Effector memory CD8-positive, alpha-beta T cell (primary cell): ENCODE measurements at regions not wholly inside any gene's neighbourhood (a gene's known extent, or its start where the extent isn't known, plus 50 kb on each side); places are given as distances from the start of the nearest gene placed in this dataset.

Experiments used
- ATAC-seq: fragments of 150-1000 bp; cut with Tn5 transposase; replicated peaks from 2 replicates; pipeline ENCODE4 v1.10.0; 2021; ENCODE audit warnings: mild to moderate bottlenecking, moderate library complexity
- DNase-seq, 3 experiments: peaks; one replicate each; pipeline ENCODE4 v3.0.0; 2021
- H3K27ac Mint-ChIP-seq, 2 donors: one replicate each; pipeline ENCODE4 v1.8.0; 2022; ENCODE audit warnings: mild to moderate bottlenecking in 2 of 2, mixed read lengths in 2 of 2, moderate library complexity in 2 of 2
- H3K27me3 Mint-ChIP-seq, 2 donors: one replicate each; pipeline ENCODE4 v1.8.0; 2022; ENCODE audit warnings: mixed read lengths in 2 of 2
- H3K36me3 Mint-ChIP-seq: one replicate; pipeline ENCODE4 v1.8.0; 2022; ENCODE audit warnings: mild to moderate bottlenecking, moderate library complexity, mixed read lengths; ENCODE audit not compliant: insufficient read depth
- H3K4me1 Mint-ChIP-seq, 2 donors: one replicate each; pipeline ENCODE4 v1.8.0; 2022; ENCODE audit warnings: low read depth in 2 of 2, mixed read lengths in 2 of 2
- H3K4me3 Mint-ChIP-seq, 2 donors: one replicate each; pipeline ENCODE4 v1.8.0; 2022; ENCODE audit warnings: mild to moderate bottlenecking in 2 of 2, mixed read lengths in 2 of 2, moderate library complexity in 2 of 2
- H3K9me3 Mint-ChIP-seq, 2 donors: one replicate each; pipeline ENCODE4 v1.8.0; 2022; ENCODE audit warnings: mixed read lengths in 2 of 2

- Mint-ChIP-seq H3K36me3 (peaks cover 3% of the 10 kb centered on the region), H3K9me3 (peaks cover 0 to 10% of the 10 kb centered on the region in 2 donors), H3K4me3 (no peak overlapping the region), H3K4me1 (no peaks in the 10 kb centered on the region), H3K27ac (no peak overlapping the region), H3K27me3 (no peaks in the 10 kb centered on the region)
- no peak for ATAC-seq
- no peak for DNase-seq
These were observed 73.1 kb upstream of the KCNA4 start for GRCh38 chr11:30089921-30090320.

GRCh38 chr11:30091246-30091645 lies 74.4 kb upstream of the KCNA4 start:
- H3K9me3 Mint-ChIP-seq, result peaks cover 0 to 10% of the 10 kb centered on the region in 2 donors
- H3K27ac Mint-ChIP-seq, result no peak overlapping the region
- ATAC-seq (no peak), DNase-seq (no peak)
- no peaks in the 10 kb centered on the region for H3K4me1 Mint-ChIP-seq
- no peaks in the 10 kb centered on the region for H3K36me3 Mint-ChIP-seq
- no peaks in the 10 kb centered on the region for H3K27me3 Mint-ChIP-seq
- no peak overlapping the region for H3K4me3 Mint-ChIP-seq

- H3K4me1 Mint-ChIP-seq, result no peaks in the 10 kb centered on the region
- no peak overlapping the region for H3K4me3 Mint-ChIP-seq
- H3K36me3 Mint-ChIP-seq, result no peaks in the 10 kb centered on the region
- no peaks in the 10 kb centered on the region for H3K27me3 Mint-ChIP-seq
- DNase-seq (no peak), ATAC-seq (no peak)
- no peak overlapping the region for H3K27ac Mint-ChIP-seq
- H3K9me3 Mint-ChIP-seq, result peaks cover 0 to 10% of the 10 kb centered on the region in 2 donors
These were observed 74.9 kb upstream of the KCNA4 start for GRCh38 chr11:30091737-30092136.

GRCh38 chr11:30092518-30092917 lies 75.7 kb upstream of the KCNA4 start:
- peaks cover 0 to 10% of the 10 kb centered on the region in 2 donors for H3K9me3 Mint-ChIP-seq
- no peaks in the 10 kb centered on the region for H3K4me1 Mint-ChIP-seq

GRCh38 chr11:30100495-30100894 lies 83.7 kb upstream of the KCNA4 start:
- H3K9me3 Mint-ChIP-seq, result peaks cover 10 to 12% of the 10 kb centered on the region in 2 donors
- H3K27ac Mint-ChIP-seq, result no peak overlapping the region
- peaks cover 0 to 30% of the 10 kb centered on the region in 2 donors for H3K27me3 Mint-ChIP-seq
- H3K36me3 Mint-ChIP-seq, result no peaks in the 10 kb centered on the region
- no peak overlapping the region for H3K4me3 Mint-ChIP-seq
- DNase-seq (no peak), ATAC-seq (no peak)
- H3K4me1 Mint-ChIP-seq, result no peaks in the 10 kb centered on the region

More at GRCh38 chr11:30092518-30092917, 75.7 kb upstream of the KCNA4 start:
- no peaks in the 10 kb centered on the region for H3K36me3 Mint-ChIP-seq
- ATAC-seq (no peak), DNase-seq (no peak)
- H3K27ac Mint-ChIP-seq, result no peak overlapping the region
- H3K27me3 Mint-ChIP-seq, result no peaks in the 10 kb centered on the region
- H3K4me3 Mint-ChIP-seq, result no peak overlapping the region

- peaks cover 0 to 6% of the 10 kb centered on the region in 2 donors for H3K9me3 Mint-ChIP-seq
- H3K4me3 Mint-ChIP-seq, result no peak overlapping the region
- no peak overlapping the region for H3K27ac Mint-ChIP-seq
These were observed 89.7 kb upstream of the KCNA4 start for GRCh38 chr11:30106222-30107181.

GRCh38 chr11:30107899-30108298 lies 91.1 kb upstream of the KCNA4 start:
- Mint-ChIP-seq H3K27ac (no peak overlapping the region), H3K9me3 (peaks cover 0 to 6% of the 10 kb centered on the region in 2 donors), H3K36me3 (no peaks in the 10 kb centered on the region), H3K4me3 (no peak overlapping the region), H3K4me1 (no peaks in the 10 kb centered on the region), H3K27me3 (no peaks in the 10 kb centered on the region)
- ATAC-seq (no peak), DNase-seq (no peak)

More at GRCh38 chr11:30106222-30107181, 89.7 kb upstream of the KCNA4 start:
- no peaks in the 10 kb centered on the region for H3K36me3 Mint-ChIP-seq
- no peaks in the 10 kb centered on the region for H3K4me1 Mint-ChIP-seq
- ATAC-seq, result no peak
- no peaks in the 10 kb centered on the region for H3K27me3 Mint-ChIP-seq
- no peak for DNase-seq

- H3K4me1 Mint-ChIP-seq, result no peaks in the 10 kb centered on the region
- peaks cover 0 to 6% of the 10 kb centered on the region in 2 donors for H3K9me3 Mint-ChIP-seq
- no peak overlapping the region for H3K27ac Mint-ChIP-seq
- no peak overlapping the region for H3K4me3 Mint-ChIP-seq
- DNase-seq (no peak), ATAC-seq (no peak)
- H3K36me3 Mint-ChIP-seq, result no peaks in the 10 kb centered on the region
- no peaks in the 10 kb centered on the region for H3K27me3 Mint-ChIP-seq
These were observed 92.9 kb upstream of the KCNA4 start for GRCh38 chr11:30109774-30110173.

GRCh38 chr11:30110691-30111090 lies 93.9 kb upstream of the KCNA4 start:
- ATAC-seq (no peak), DNase-seq (no peak)
- Mint-ChIP-seq H3K4me1 (no peaks in the 10 kb centered on the region), H3K36me3 (no peaks in the 10 kb centered on the region), H3K9me3 (peaks cover 0 to 2% of the 10 kb centered on the region in 2 donors), H3K27ac (no peak overlapping the region), H3K4me3 (no peak overlapping the region), H3K27me3 (no peaks in the 10 kb centered on the region)

- Mint-ChIP-seq H3K27me3 (no peaks in the 10 kb centered on the region), H3K9me3 (peaks cover 0 to 2% of the 10 kb centered on the region in 2 donors), H3K4me3 (no peak overlapping the region), H3K27ac (no peak overlapping the region), H3K4me1 (no peaks in the 10 kb centered on the region), H3K36me3 (no peaks in the 10 kb centered on the region)
- ATAC-seq (no peak), DNase-seq (no peak)
These were observed 95.0 kb upstream of the KCNA4 start for GRCh38 chr11:30111786-30112185.

GRCh38 chr11:30113326-30113898 lies 96.6 kb upstream of the KCNA4 start:
- Mint-ChIP-seq H3K27ac (no peak overlapping the region), H3K27me3 (no peaks in the 10 kb centered on the region), H3K4me3 (no peak overlapping the region), H3K9me3 (peaks cover 0 to 2% of the 10 kb centered on the region in 2 donors), H3K4me1 (no peaks in the 10 kb centered on the region), H3K36me3 (no peaks in the 10 kb centered on the region)
- ATAC-seq (no peak), DNase-seq (no peak)

GRCh38 chr11:30116512-30116911 lies 99.7 kb upstream of the KCNA4 start:
- H3K4me3 Mint-ChIP-seq, result no peak overlapping the region
- H3K27me3 Mint-ChIP-seq, result peaks cover 0 to 7% of the 10 kb centered on the region in 2 donors
- ATAC-seq, result no peak

GRCh38 chr11:30120045-30120589 lies 103.3 kb upstream of the KCNA4 start:
- Mint-ChIP-seq H3K27ac (no peak overlapping the region), H3K4me3 (no peak overlapping the region), H3K9me3 (no peaks in the 10 kb centered on the region), H3K4me1 (no peaks in the 10 kb centered on the region), H3K36me3 (no peaks in the 10 kb centered on the region), H3K27me3 (peaks cover 0 to 7% of the 10 kb centered on the region in 2 donors)
- ATAC-seq (no peak), DNase-seq (no peak)

More at GRCh38 chr11:30116512-30116911, 99.7 kb upstream of the KCNA4 start:
- no peak for DNase-seq
- Mint-ChIP-seq H3K36me3 (no peaks in the 10 kb centered on the region), H3K27ac (no peak overlapping the region), H3K9me3 (no peaks in the 10 kb centered on the region), H3K4me1 (no peaks in the 10 kb centered on the region)
